Glomerular visceral epithelial cell (primary cell): ENCODE measurements at regions not wholly inside any gene's neighbourhood (a gene's known extent, or its start where the extent isn't known, plus 50 kb on each side); places are given as distances from the start of the nearest gene placed in this dataset.
A peak's percentile ranks its signal among the peaks of the same experiment; 100 is the strongest.

Experiments
- DNase-seq: peaks from one replicate; pipeline ENCODE4 v3.0.0-alpha.2; 2016; ENCODE audit errors: extremely low spot score

GRCh38 chr5:125277494-125278154 is 531.2 kb upstream of the ZNF608 start:
- DNase-seq: peak; percentile 89

DNA sequence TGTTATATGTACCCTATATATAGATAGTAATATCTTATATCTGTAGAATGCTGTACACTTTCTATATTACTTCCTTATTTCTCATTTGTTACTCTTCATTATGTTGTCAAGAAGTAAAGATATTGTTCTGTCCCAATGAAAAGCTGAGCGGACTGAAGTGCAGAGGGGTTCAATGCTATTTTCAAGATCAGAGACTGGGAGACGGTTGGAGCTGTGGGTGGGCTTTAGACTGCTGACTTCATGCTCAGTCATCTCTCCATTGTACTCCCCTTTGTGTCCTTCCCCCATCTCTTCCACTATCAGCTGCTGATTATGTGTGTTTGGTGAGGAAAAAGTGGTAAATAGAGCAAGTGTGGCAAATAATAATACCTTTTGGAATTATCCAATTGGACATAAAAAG is 532.3 kb upstream of the ZNF608 start:
- DNase-seq: no peak

DNA sequence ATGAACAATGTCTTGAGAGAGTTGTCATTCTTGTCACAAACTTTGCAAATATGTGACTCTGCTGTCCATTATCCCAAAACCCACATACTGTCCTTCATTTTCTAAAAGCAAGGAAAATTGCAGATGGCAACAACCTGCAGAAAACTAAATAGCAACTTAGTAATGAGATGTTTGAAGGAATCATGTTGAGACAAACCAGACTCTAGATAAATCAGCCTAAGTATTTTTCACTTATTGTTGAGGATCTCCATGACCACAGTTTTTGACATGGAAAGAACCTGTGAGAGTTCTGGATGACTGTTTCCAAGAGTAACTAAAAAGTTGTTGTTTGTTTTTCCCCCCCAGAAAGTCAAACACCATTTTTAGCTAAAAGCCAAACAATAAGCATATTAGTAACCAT is 535.2 kb upstream of the ZNF608 start:
- no peak for DNase-seq

DNA sequence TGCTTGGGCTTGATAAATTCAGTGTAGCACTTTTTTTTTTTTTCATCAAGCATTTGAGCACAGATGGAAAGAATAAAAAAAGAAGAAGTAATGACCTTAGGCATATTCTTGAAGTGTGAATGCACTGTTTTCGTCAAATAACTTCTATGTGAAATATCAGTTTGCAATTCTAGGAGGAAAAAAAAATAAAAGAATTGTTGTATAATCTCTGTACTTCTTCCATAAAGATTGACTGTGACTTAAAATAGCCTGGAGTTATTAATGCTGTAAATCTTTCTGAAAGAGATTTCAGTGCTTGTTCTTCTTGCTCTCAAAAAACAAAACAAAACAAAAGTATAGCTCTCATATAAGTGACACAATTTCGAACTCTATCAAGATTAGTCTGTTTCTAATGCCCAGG is 536.9 kb upstream of the ZNF608 start:
- no peak for DNase-seq

GRCh38 chr5:125286271-125286670 is 539.8 kb upstream of the ZNF608 start:
- DNase-seq: no peak

DNA sequence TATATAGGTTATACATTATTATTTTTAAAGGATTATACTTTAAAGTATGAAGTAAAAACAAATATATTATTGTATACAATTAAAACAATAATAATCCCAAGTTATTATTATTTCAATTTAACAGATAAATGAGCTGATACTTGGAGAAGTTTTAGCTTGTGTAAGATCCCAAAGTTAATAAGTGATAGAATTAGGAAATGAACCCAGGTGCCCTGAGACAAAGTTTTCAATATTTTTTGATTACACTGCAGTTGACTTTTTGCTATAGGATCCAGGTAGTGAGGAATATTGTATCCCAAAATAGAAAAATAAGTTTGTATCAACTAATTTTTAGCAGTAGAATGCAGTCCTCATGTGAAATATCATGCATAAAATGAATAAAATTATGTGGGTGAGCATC is 543.2 kb upstream of the ZNF608 start:
- DNase-seq: no peak

DNA sequence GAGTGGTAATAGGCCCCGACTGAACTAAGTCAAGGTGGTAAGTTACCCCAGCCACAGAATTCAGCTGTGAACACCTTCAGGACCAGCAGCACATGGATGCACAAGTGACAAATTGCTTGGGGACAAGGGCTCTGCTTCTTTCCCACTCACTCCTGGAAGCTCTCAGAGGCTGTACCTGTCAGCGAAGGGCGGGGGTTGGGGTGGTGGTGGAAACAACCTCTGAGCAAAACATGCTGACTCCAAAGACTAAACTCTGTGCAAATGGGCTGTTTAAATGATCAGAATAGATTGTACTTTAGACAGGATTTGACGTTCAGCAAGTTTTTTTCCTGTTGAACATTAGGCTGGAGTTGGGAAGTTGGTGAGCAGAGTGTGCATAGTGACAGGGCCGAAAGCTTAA is 544.5 kb upstream of the ZNF608 start:
- DNase-seq: no peak

GRCh38 chr5:125291447-125291846 is 545.0 kb upstream of the ZNF608 start:
- no peak for DNase-seq

DNA sequence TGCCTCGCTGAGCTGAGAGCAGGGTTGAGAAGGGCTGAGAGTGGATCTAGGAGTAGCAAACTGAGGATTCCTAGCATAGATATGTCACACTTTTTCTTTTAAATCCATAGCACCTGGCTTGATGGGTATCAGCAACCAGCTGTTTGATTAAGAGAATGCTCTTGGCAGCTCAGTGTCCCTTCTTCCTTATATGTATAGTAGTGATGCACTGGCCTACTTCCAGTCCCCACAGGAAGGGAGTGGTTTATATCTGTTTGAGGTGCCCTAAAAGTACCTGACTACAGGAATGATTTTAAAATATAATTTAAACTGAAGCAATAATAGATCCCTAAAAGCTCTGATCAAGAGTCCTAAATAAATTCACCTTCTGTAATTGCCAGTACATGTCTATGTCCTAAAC is 546.8 kb upstream of the ZNF608 start:
- DNase-seq: no peak

DNA sequence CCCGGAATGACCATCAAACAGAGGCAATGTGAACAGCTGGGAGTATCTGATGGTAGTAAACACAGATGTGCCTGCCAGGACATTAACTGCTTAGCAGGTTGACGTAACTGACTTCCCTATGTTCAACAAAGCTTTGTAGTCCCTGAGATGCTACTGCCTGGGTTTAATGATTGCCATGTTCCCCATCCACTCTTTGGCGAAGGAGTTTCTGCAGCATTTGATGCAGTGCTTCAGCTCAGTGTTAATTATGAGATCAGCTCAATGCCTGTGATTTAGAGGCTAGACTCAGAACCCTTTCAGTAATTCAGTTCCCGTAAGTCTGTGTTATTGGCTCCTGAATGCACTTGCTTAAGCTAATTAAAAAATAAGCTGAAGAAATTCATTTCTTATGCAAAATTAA is 547.3 kb upstream of the ZNF608 start:
- no peak for DNase-seq

GRCh38 chr5:125294844-125295243 is 548.4 kb upstream of the ZNF608 start:
- no peak for DNase-seq

- DNase-seq: peak; percentile 37
Observed at GRCh38 chr5:125295405-125295872, 549.0 kb upstream of the ZNF608 start.

DNA sequence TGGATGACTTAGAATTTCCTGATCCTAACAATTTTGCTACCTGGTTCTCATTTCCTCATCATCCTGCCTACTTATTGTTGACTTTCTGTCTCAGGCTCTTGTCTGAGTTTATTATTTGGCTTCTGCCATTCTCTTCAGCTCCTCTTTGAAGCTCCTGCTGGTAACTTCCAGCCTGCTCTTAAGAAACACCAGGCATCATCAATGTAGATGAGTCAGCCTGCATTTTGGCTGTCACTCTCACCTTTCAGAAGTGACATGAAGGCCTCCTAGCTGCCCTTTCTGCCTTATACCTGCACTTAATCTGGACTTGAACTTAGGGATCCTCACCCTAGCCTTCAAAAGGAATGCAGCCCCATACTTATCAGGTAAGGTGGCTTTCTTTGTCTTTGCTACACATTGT is 551.8 kb upstream of the ZNF608 start:
- no peak for DNase-seq

GRCh38 chr5:125298746-125299379 is 552.4 kb upstream of the ZNF608 start:
- DNase-seq: no peak

DNA sequence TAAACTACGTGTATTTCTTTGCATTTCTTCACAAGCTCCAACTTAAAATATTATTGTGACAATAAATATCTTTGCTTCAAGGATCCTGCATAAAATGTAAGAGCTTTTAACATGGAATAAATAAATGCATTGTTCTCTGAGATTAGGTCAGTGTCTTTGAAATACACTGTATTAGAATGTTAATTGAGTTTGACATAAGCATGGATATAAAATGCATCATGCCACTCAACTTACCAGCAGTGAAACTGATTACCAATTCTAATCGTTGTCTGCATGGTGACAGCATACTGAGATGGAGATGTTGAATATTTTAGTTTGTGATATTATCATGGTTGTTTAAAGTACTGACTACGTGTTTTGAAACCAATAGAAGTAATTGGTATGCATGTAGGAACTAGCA is 555.3 kb upstream of the ZNF608 start:
- DNase-seq: no peak

GRCh38 chr5:125302577-125302976 is 556.1 kb upstream of the ZNF608 start:
- no peak for DNase-seq

DNA sequence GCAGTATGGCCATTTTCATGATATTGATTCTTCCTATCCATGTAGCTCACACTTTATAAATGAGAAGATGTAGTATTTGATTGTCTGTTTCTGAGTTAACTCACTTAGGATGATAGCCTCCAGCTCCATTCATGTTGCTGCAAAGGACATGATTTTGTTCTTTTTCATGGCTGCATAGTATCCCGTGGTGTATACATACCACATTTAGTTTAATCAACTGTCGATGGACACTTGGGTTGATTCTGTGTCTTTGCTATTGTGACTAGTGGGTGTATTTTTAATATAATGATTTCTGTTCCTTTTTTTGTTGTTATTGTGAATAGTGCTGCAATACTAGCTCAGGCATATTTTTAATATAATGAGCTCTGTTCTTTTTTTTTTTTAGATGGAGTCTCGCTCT is 560.3 kb upstream of the ZNF608 start:
- no peak for DNase-seq

DNA sequence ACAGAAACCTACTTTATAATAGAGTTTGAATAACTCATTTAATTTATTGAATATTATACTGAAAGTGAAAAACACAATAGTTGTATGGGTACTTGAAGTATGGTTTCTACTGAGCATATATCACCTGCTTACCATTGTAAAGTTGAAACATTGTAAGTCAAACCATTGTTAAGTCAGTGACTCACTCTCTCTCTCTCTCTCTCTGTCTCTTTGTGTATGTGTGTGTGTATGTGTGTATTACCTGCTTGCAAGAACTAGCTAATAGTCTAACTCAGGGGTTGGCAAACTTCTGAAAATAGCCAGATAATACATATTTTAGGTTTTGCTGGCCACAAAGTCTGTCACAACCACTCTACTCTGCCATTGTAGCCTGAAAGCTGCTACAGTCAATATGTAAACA is 564.3 kb upstream of the ZNF608 start:
- DNase-seq: peak; percentile 42

GRCh38 chr5:125311743-125312142 is 565.3 kb upstream of the ZNF608 start:
- DNase-seq: peak; percentile 69

DNA sequence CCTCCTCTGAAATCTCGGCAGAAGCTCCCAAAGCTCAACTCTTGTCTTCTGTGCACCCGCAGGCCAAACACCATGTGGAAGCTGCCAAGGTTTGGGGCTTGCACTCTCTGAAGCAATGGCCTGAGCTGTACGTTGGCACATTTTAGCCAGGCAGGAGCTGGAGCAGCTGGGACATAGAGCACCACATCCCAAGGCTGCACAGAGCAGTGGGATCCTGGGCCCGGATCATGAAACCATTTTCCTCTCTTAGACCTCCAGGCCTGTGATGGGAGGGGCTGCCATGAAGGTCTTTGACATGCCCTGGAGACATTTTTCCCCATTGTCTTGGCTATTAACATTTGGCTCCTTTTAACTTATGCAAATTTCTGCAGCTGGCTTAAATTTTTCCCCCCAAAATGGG is 567.1 kb upstream of the ZNF608 start:
- DNase-seq: no peak

DNA sequence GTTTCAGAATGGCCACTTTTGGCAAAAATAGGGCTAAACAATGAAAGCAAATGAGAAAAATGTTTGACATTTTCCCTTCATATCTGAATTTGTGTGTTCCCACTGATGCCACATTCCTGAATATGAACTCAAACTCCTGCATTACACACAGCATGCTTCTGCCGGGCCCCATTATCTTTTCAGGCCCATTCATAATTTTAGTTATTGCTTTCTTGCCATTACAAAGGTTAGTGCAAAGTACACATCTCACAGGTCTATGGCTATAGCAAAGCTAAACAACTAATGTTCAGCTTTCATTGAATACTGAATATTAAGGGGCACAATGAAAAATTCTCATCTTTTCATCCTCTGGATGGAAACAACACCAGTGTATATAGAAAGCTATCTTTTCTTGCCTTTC is 568.9 kb upstream of the ZNF608 start:
- no peak for DNase-seq

DNA sequence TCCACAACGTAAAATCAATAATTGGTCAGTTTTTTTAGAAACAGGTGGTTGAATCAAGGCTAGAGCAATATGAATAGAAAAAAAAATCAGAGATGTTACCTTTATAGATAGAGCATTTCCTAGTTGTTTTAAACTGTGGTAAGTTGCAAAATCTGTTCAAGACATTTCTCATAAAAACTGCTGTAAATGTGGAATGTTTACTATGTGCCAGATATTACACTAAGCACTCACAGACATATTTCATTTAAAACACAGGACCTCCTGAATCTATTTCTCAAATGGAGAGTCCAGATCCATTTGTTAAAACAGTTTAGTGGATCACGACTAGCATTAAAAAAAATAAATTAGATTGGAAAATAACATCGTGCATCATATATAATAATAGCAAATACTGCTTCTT is 570.0 kb upstream of the ZNF608 start:
- DNase-seq: no peak

- no peak for DNase-seq
Observed at GRCh38 chr5:125316915-125317535, 570.6 kb upstream of the ZNF608 start.
